ENCODE measurements at regions not wholly inside any gene's neighbourhood (a gene's known extent, or its start where the extent isn't known, plus 50 kb on each side); places are given as distances from the start of the nearest gene placed in this dataset.

DNA sequence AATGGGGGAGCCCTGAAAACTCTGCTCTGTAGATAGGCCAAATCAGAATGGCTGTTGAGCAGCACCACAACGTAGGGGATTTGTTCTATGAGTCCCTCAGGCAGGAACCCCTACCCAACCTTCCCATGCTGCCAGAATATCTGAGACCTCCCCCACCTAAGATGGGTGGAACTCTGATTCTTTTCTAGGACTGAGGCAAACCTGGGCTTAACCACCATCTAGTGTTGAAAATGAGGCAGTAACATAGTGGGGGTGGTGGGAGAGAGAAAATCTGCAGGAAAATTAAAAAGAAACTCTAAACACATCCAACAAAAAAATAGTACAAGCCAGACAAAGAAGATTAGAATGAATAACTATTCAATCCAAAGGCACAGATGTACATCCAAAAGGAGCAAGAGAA lies 228.4 kb downstream of the ATPSCKMT start:
- TF ChIP-seq JUNB (IDR thresholded peaks at IDR 0.05) = no peak
- no peak for TF ChIP-seq HMGXB4 (CRISPR knock-in tag; IDR thresholded peaks at IDR 0.05; ENCODE audit: borderline replicate concordance)
- TF ChIP-seq NFE2L2 (conservative IDR thresholded peaks at IDR 0.05; ENCODE audit: low read length) = no peak
- TF ChIP-seq EP300 (IDR thresholded peaks at IDR 0.05) = no peak
- no peak for TF ChIP-seq CEBPB (IDR thresholded peaks at IDR 0.05)
- TF ChIP-seq JUN (IDR thresholded peaks at IDR 0.05) = no peak
- TF ChIP-seq BHLHE40 (IDR thresholded peaks at IDR 0.05; ENCODE audit: low read depth, low read length) = no peak
- TF ChIP-seq RFX5 (IDR thresholded peaks at IDR 0.05) = no peak
